NB4 (cell line): ENCODE measurements at regions not wholly inside any gene's neighbourhood (a gene's known extent, or its start where the extent isn't known, plus 50 kb on each side); places are given as distances from the start of the nearest gene placed in this dataset.

ENCODE experiments used
- DNase-seq: peaks from one replicate; pipeline ENCODE4 v3.0.0; 2010; ENCODE audit warnings: low read depth
- H3K4me3 ChIP-seq: one replicate; pipeline ENCODE4 v1.5.1; 2011; ENCODE audit warnings: mild to moderate bottlenecking, low read depth, low read length, moderate library complexity
- MYC ChIP-seq: IDR thresholded peaks from 2 replicates; pipeline ENCODE4 v1.6.1; 2011; ENCODE audit warnings: low read depth, low read length
- POLR2A ChIP-seq: IDR thresholded peaks from 2 replicates; pipeline ENCODE4 v1.6.1; 2011; ENCODE audit warnings: mild to moderate bottlenecking; ENCODE audit not compliant: insufficient read length; ENCODE audit errors: extremely low read depth
- TF ChIP-seq, protein P1 (sequence below): IDR thresholded peaks from one replicate; pipeline ENCODE4 v1.5.1; 2012; ENCODE audit warnings: low read depth, low read length
- TF ChIP-seq, protein P2 (sequence below): IDR thresholded peaks from 2 replicates; pipeline ENCODE4 v1.6.1; 2011; ENCODE audit warnings: low read depth, low read length

DNA sequence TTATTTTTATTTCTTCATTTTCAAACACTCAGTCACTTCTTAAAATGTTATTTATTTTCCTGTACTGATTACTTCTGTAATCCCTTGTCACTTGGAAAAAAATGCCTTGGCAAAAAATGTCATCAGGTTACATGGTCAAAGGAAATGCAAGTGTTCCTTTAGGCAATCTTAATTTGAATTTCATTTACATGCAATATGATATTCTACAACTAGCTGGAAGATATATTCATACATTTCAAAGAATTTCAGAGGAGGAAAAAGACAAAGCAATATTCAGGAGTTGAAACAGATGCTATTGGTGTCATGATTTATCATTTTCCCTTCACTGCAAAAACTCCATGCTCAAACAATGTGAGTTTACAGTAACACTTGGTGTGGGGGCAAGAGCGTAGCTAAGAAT lies 1316.6 kb downstream of the FSTL5 start:
- no peak for DNase-seq
- H3K4me3 ChIP-seq = no peak overlapping the region
- no peak for TF ChIP-seq POLR2A
- TF ChIP-seq, protein P1, sequence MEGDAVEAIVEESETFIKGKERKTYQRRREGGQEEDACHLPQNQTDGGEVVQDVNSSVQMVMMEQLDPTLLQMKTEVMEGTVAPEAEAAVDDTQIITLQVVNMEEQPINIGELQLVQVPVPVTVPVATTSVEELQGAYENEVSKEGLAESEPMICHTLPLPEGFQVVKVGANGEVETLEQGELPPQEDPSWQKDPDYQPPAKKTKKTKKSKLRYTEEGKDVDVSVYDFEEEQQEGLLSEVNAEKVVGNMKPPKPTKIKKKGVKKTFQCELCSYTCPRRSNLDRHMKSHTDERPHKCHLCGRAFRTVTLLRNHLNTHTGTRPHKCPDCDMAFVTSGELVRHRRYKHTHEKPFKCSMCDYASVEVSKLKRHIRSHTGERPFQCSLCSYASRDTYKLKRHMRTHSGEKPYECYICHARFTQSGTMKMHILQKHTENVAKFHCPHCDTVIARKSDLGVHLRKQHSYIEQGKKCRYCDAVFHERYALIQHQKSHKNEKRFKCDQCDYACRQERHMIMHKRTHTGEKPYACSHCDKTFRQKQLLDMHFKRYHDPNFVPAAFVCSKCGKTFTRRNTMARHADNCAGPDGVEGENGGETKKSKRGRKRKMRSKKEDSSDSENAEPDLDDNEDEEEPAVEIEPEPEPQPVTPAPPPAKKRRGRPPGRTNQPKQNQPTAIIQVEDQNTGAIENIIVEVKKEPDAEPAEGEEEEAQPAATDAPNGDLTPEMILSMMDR = no peak
- TF ChIP-seq, protein P2, sequence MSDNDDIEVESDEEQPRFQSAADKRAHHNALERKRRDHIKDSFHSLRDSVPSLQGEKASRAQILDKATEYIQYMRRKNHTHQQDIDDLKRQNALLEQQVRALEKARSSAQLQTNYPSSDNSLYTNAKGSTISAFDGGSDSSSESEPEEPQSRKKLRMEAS = no peak
- TF ChIP-seq MYC = no peak

DNA sequence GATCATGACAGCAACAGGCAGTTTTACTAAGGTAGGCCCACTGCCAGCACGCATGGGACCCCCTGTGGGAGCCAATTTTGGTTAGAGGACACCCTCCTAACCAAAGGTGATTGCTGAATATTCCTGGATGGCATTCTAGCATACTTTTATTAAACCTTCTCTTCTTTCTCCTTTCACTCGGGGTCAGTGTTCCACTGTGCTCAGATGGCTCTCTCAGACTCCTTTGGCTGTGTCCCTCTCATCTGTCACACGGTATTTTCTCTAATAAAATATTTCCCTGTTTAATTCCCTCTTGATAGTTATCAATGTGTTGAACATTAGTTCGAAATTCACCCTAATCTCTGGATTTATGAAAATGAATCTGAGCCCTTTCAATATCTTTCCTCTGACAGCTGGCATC lies 1315.3 kb downstream of the FSTL5 start:
- H3K4me3 ChIP-seq = no peak overlapping the region
- TF ChIP-seq, protein P1 = no peak
- TF ChIP-seq POLR2A (no peak), MYC (no peak)
- TF ChIP-seq, protein P2 = no peak
- DNase-seq = no peak

DNA sequence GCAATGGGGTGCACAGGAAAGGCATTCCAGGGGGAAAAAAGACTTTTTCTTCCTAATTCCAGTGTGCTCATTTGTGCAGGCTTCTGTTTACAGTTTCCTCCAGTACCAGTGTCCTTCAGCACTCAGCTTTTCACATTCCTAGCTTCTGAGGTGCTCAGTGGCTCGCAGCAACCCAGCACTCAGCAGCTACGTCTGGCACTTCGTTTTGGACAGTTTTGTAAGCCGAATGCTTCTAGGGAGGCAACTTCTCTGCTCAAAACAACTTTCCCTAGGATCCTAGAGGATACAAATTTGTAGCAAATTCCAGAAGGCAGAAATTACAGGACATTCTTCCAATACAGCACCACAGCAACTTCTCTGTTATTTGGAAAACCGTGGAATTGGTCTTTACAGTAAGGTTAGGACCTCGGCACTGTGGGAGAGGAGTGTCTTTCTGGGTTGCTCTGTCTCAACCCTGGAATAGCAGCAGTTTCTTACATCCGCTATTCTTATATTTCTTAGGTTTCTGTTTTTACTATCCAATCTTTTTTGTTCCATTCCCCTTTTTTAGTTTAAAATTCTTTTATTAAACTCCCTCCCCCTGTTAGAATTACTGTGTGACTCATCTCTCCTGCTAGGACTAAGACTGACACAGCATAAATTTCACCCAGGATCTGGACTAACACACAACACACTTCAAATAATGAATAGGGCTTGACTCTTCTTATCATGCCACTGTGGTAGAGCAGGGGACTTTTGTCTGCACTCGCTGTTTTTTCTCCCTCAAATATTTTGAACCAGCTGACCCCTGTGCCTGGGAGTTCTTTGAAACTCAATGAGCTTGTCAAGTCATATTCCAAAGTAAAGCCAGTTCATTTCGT lies 1314.7 kb downstream of the FSTL5 start:
- no peak for DNase-seq
- TF ChIP-seq POLR2A (no peak), MYC (no peak)
- TF ChIP-seq, protein P1 = no peak
- TF ChIP-seq, protein P2 = no peak
- no peak overlapping the region for H3K4me3 ChIP-seq

DNA sequence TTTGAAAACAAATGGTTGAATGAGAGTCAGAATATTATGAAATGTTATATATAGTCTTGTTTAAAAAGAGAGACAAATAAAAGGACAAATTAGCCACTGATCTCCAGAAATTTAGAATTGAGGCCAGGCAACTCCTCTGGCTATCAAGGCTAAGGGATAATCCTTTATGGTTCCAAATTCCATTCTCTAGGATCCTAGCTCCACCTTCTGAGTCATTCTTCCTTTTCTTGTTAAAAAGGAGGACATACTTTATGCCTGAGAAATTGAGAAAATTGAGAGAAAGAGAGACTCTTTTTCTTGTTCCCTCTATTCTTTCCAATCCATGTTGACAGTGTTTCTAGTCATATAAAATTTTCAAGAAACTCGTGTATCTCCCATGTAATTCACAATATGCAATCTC lies 1299.5 kb downstream of the FSTL5 start:
- DNase-seq = no peak
- no peak for TF ChIP-seq MYC
- TF ChIP-seq POLR2A = no peak
- TF ChIP-seq, protein P1 = no peak
- TF ChIP-seq, protein P2 = no peak
- no peak overlapping the region for H3K4me3 ChIP-seq

DNA sequence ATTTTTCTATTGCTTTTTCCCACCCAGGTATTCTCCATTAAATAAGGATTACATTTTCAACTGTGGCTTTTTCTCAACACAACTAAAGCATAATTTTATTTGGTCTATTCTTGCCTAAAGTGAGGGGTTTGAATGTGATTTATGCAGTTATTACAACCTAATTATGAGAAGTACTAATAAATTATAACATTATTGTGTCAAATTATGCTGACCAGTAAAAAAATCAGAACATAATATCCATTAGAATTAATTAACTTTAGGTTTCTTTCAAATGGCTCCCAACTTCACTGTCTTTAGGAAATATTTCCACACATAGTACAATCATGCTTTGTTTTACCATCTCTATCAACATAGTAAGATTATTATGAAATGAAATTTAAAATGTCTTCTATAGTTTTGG lies 1293.9 kb downstream of the FSTL5 start:
- TF ChIP-seq MYC (no peak), POLR2A (no peak)
- TF ChIP-seq, protein P1 = no peak
- TF ChIP-seq, protein P2 = no peak
- no peak overlapping the region for H3K4me3 ChIP-seq
- no peak for DNase-seq

DNA sequence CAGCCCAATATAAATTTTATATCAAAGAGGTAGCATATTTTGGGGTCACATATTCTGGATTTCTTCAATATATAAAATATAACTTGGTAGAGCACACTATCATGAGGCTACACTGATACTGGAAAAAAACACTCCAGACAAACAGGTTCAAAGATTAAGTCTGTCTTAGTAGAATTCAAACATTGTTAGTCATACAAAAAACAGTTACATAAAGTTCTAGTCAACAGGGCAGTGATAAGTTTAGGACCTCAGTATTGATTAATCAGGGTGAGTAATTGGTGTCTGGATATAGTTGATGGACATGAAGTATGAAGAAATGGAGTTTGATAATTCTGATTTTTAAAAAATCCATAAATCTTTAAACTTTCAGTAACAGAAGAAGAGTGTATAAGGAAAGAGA lies 1291.3 kb downstream of the FSTL5 start:
- TF ChIP-seq, protein P2 = no peak
- no peak for TF ChIP-seq MYC
- TF ChIP-seq, protein P1 = no peak
- TF ChIP-seq POLR2A = no peak
- no peak overlapping the region for H3K4me3 ChIP-seq
- DNase-seq = no peak
